ENCODE measurements at regions not wholly inside any gene's neighbourhood (a gene's known extent, or its start where the extent isn't known, plus 50 kb on each side); places are given as distances from the start of the nearest gene placed in this dataset.

GRCh38 chr7:36029311-36029710 lies 123.7 kb upstream of the EEPD1 start:
- no peak for TF ChIP-seq CTCF (IDR thresholded peaks at IDR 0.05; ENCODE audit: low read depth, low read length)
- TF ChIP-seq EZH2phosphoT487 (IDR thresholded peaks at IDR 0.05; ENCODE audit: low read depth) = no peak
